Neural cell (in vitro differentiated cells): ENCODE measurements at regions not wholly inside any gene's neighbourhood (a gene's known extent, or its start where the extent isn't known, plus 50 kb on each side); places are given as distances from the start of the nearest gene placed in this dataset.
A peak's percentile ranks its signal among the peaks of the same experiment; 100 is the strongest.

Experiments used
- H2AFZ ChIP-seq: fragments of 200-600, 300-800 bp; sonication (generic), shearing (Covaris generic); 2 replicates; pipeline ENCODE4 v1.6.0; 2014; ENCODE audit warnings: low read depth, mild to moderate bottlenecking, antibody characterized with exemption, low read length, moderate library complexity
- H3F3A ChIP-seq: fragments of 200-600 bp; shearing (Covaris generic); 2 replicates; pipeline ENCODE4 v1.6.1; 2016; ENCODE audit warnings: mild to moderate bottlenecking, moderate library complexity, mixed read lengths, antibody characterized with exemption, low read length; ENCODE audit not compliant: insufficient read depth, poor library complexity, severe bottlenecking
- H3K27ac ChIP-seq: fragments of 200-600, 300-800 bp; sonication (generic), shearing (Covaris generic); 2 replicates; pipeline ENCODE4 v1.5.1; 2014; ENCODE audit warnings: mild to moderate bottlenecking, low read length, moderate library complexity
- H3K27me3 ChIP-seq: fragments of 300-800, 200-600 bp; sonication (generic), shearing (Covaris generic); 2 replicates; pipeline ENCODE4 v1.6.0; 2014; ENCODE audit warnings: mild to moderate bottlenecking, low read depth, low read length, moderate library complexity; ENCODE audit not compliant: insufficient read depth
- H3K36me3 ChIP-seq: fragments of 300-800, 200-600 bp; sonication (generic), shearing (Covaris generic); 2 replicates; pipeline ENCODE4 v1.5.1; 2014; ENCODE audit warnings: mild to moderate bottlenecking, antibody characterized with exemption, low read length, moderate library complexity; ENCODE audit not compliant: insufficient read depth
- H3K4me2 ChIP-seq: fragments of 300-800, 200-600 bp; sonication (generic), shearing (Covaris generic); 2 replicates; pipeline ENCODE4 v1.6.0; 2014; ENCODE audit warnings: mild to moderate bottlenecking, low read length
- H3K4me3 ChIP-seq: fragments of 300-800, 200-600 bp; sonication (generic), shearing (Covaris generic); 2 replicates; pipeline ENCODE4 v1.5.1; 2014; ENCODE audit warnings: mild to moderate bottlenecking, low read length, moderate library complexity
- H3K79me2 ChIP-seq: fragments of 200-600 bp; shearing (Covaris generic); replicated peaks from 2 replicates; pipeline ENCODE4 v1.6.0; 2014; ENCODE audit warnings: mild to moderate bottlenecking, low read length, moderate library complexity; ENCODE audit not compliant: insufficient read depth
- H3K9ac ChIP-seq: fragments of 300-800, 200-600 bp; sonication (generic), shearing (Covaris generic); 2 replicates; pipeline ENCODE4 v1.6.1; 2016; ENCODE audit warnings: mild to moderate bottlenecking, low read length, mixed read lengths
- H3K9me2 ChIP-seq: fragments of 200-600 bp; shearing (Covaris generic); 2 replicates; pipeline ENCODE4 v1.6.1; 2016; ENCODE audit warnings: mild to moderate bottlenecking, low read length, mixed read lengths; ENCODE audit not compliant: insufficient read depth
- H3K9me3 ChIP-seq: fragments of 200-600, 300-800 bp; sonication (generic), shearing (Covaris generic); 2 replicates; pipeline ENCODE4 v1.6.1; 2016; ENCODE audit warnings: mild to moderate bottlenecking, mixed run types, low read length, moderate library complexity, mixed read lengths
- H4K20me1 ChIP-seq: fragments of 200-600 bp; shearing (Covaris generic); 2 replicates; pipeline ENCODE4 v1.6.1; 2016; ENCODE audit warnings: mild to moderate bottlenecking, mixed run types; ENCODE audit not compliant: insufficient read depth
- CTCF ChIP-seq: fragments of 450-650 bp; IDR thresholded peaks from 2 replicates; pipeline ENCODE4 v1.5.1; 2014; ENCODE audit warnings: antibody characterized with exemption, mild to moderate bottlenecking, moderate library complexity; ENCODE audit not compliant: poor library complexity, severe bottlenecking
- EP300 ChIP-seq: fragments of 450-650 bp; conservative IDR thresholded peaks from 2 replicates; pipeline ENCODE4 v1.6.1; 2014; ENCODE audit warnings: antibody characterized with exemption, mild to moderate bottlenecking, moderate library complexity; ENCODE audit not compliant: poor library complexity, severe bottlenecking
- EZH2 ChIP-seq: fragments of 200-600, 300-800 bp; shearing (Covaris generic), sonication (generic); IDR thresholded peaks from 2 replicates; pipeline ENCODE4 v1.6.1; 2014; ENCODE audit warnings: antibody characterized with exemption, low read length, borderline replicate concordance, mild to moderate bottlenecking; ENCODE audit not compliant: insufficient read depth, poor library complexity, severe bottlenecking
- MXI1 ChIP-seq: fragments of 450-650 bp; conservative IDR thresholded peaks from 2 replicates; pipeline ENCODE4 v1.6.1; 2014; ENCODE audit warnings: antibody characterized with exemption, mild to moderate bottlenecking; ENCODE audit not compliant: poor library complexity, severe bottlenecking
- POLR2AphosphoS5 ChIP-seq: IDR thresholded peaks from 2 replicates; pipeline ENCODE4 v1.6.1; 2012
- RAD21 ChIP-seq: fragments of 450-650 bp; conservative IDR thresholded peaks from 2 replicates; pipeline ENCODE4 v1.6.1; 2014; ENCODE audit warnings: antibody characterized with exemption, mild to moderate bottlenecking, moderate library complexity
- REST ChIP-seq: IDR thresholded peaks from 2 replicates; pipeline ENCODE4 v1.6.1; 2012; ENCODE audit warnings: borderline replicate concordance
- SMC3 ChIP-seq: fragments of 450-650 bp; conservative IDR thresholded peaks from 2 replicates; pipeline ENCODE4 v1.6.1; 2014; ENCODE audit warnings: antibody characterized with exemption, mild to moderate bottlenecking, moderate library complexity; ENCODE audit not compliant: poor library complexity
- TAF1 ChIP-seq: IDR thresholded peaks from 2 replicates; pipeline ENCODE4 v1.6.1; 2012; ENCODE audit warnings: low read depth

- Histone ChIP-seq H2AFZ (no peak overlapping the region), H3K4me3 (no peak overlapping the region), H3K79me2 (no peaks in the 10 kb centered on the region), H3F3A (no peaks in the 10 kb centered on the region), H4K20me1 (no peaks in the 10 kb centered on the region), H3K9me2 (no peaks in the 10 kb centered on the region), H3K4me2 (no peak overlapping the region), H3K9me3 (no peaks in the 10 kb centered on the region), H3K27me3 (peaks cover 40% of the 10 kb centered on the region), H3K9ac (no peak overlapping the region), H3K27ac (no peak overlapping the region), H3K36me3 (no peaks in the 10 kb centered on the region)
- TF ChIP-seq EZH2 (no peak), EP300 (no peak), CTCF (no peak), POLR2AphosphoS5 (no peak), RAD21 (no peak), TAF1 (no peak), SMC3 (no peak), REST (no peak), MXI1 (no peak)
Measured at GRCh38 chr6:7050004-7050403, 57.8 kb upstream of the RREB1 start.

DNA sequence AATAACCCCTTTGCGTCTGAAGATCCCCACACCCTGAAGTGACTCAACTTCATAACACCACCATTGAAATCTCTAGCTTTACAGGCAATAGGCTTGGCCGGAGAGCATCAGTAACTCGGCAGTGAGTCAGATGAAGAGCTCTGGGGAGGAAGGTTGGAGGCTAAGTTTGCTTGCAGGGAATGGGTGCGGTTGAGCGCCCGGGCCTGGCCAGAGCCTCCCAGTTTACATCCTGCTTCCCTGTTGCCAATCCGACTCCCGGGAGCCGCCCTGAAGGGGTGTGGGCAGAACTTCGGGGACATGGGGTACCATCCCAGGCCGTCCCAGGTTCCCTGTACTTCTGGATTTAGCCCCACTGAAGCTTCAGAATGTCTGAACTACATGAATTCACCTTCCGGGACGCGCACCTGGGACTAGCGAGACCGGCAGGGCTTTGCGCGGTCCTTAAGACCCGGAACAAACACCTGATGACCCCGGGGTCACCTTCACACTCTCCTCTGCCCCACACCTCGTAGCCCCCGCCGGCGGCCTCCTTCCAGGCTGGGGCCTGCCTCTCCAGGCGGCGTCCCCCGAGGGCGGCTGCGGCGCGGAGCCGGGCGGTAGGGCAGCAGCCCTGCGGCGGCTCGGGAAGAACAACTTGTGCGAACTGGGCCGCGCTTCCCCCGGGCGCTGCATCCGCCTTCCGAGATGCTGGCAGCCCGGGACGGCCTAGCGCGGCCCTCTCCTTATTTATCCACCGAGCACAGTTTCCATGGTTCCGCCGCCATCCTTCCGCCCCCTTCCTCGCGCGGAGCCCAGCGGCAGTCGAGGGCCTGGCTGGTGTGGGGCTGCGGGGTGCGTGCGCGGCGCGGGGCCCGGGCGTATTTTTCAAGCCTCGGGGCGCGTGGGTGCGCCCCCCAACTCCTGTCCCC, 56.6 kb upstream of the RREB1 start:
- Histone ChIP-seq H3K27me3 (peaks cover 40% of the 10 kb centered on the region), H3K9me2 (no peaks in the 10 kb centered on the region), H3K4me2 (no peak overlapping the region), H3K9ac (no peak overlapping the region), H3K9me3 (no peaks in the 10 kb centered on the region), H3K27ac (no peak overlapping the region), H2AFZ (no peak overlapping the region), H3F3A (no peaks in the 10 kb centered on the region), H3K36me3 (no peaks in the 10 kb centered on the region), H3K79me2 (no peaks in the 10 kb centered on the region), H4K20me1 (no peaks in the 10 kb centered on the region), H3K4me3 (peak overlapping the region; percentile 68)
- TF ChIP-seq EZH2 (peak; percentile 12), EP300 (no peak), MXI1 (no peak), POLR2AphosphoS5 (no peak)
